ENCODE measurements at regions not wholly inside any gene's neighbourhood (a gene's known extent, or its start where the extent isn't known, plus 50 kb on each side); places are given as distances from the start of the nearest gene placed in this dataset.

GRCh38 chr11:128042290-128042751, 545.0 kb downstream of the ETS1 start:
- TF ChIP-seq CTCF (conservative IDR thresholded peaks at IDR 0.05 in 1 of 2, IDR thresholded peaks at IDR 0.05 in 1 of 2; ENCODE audit: extremely low read depth in 1 of 2, insufficient read depth in 1 of 2, low read depth in 1 of 2, low read length in 2 of 2) = no peak
- TF ChIP-seq EZH2 (IDR thresholded peaks at IDR 0.05; ENCODE audit: borderline replicate concordance, low read length) = no peak
